ENCODE measurements at regions not wholly inside any gene's neighbourhood (a gene's known extent, or its start where the extent isn't known, plus 50 kb on each side); places are given as distances from the start of the nearest gene placed in this dataset.

GRCh38 chr4:12949719-12950490, 534.2 kb downstream of the RAB28 start (continued):
- TF ChIP-seq ZNF280D (CRISPR knock-in tag; IDR thresholded peaks at IDR 0.05) (no peak), CCDC6 (CRISPR knock-in tag; IDR thresholded peaks at IDR 0.05) (no peak), FOSL2 (CRISPR knock-in tag; IDR thresholded peaks at IDR 0.05) (peak; percentile 85), ZEB1 (IDR thresholded peaks at IDR 0.05; ENCODE audit: insufficient replicate concordance, low read depth) (no peak), ZFP41 (CRISPR knock-in tag; IDR thresholded peaks at IDR 0.05; ENCODE audit: borderline replicate concordance) (no peak), HNF4A (CRISPR knock-in tag; IDR thresholded peaks at IDR 0.05) (peak; percentile 62), NONO (IDR thresholded peaks at IDR 0.05) (no peak), NONO (CRISPR knock-in tag; conservative IDR thresholded peaks at IDR 0.05) (peak; percentile 46; the same call in 1 of the 2 replicates), POLR2AphosphoS5 (IDR thresholded peaks at IDR 0.05; ENCODE audit: low read depth, low read length) (no peak), CREBL2 (CRISPR knock-in tag; IDR thresholded peaks at IDR 0.05; ENCODE audit: borderline replicate concordance) (no peak), CERS6 (CRISPR knock-in tag; IDR thresholded peaks at IDR 0.05) (no peak), RAD51 (IDR thresholded peaks at IDR 0.05; ENCODE audit: borderline replicate concordance) (no peak), MEIS2 (CRISPR knock-in tag; IDR thresholded peaks at IDR 0.05) (no peak), ZBTB46 (CRISPR knock-in tag; IDR thresholded peaks at IDR 0.05; ENCODE audit: borderline replicate concordance) (no peak), HOXA9 (CRISPR knock-in tag; IDR thresholded peaks at IDR 0.05; ENCODE audit: borderline replicate concordance) (no peak), TBP (CRISPR knock-in tag; IDR thresholded peaks at IDR 0.05) (no peak), ZNF644 (CRISPR knock-in tag; IDR thresholded peaks at IDR 0.05; ENCODE audit: low read depth) (peak; percentile 80), HIC2 (CRISPR knock-in tag; IDR thresholded peaks at IDR 0.05; ENCODE audit: low read depth) (no peak), HDAC1 (CRISPR knock-in tag; IDR thresholded peaks at IDR 0.05) (peak; percentile 44; the same call in 1 of the 2 replicates)

Measured in HepG2 (cell line).